ENCODE measurements at regions not wholly inside any gene's neighbourhood (a gene's known extent, or its start where the extent isn't known, plus 50 kb on each side); places are given as distances from the start of the nearest gene placed in this dataset.

DNA sequence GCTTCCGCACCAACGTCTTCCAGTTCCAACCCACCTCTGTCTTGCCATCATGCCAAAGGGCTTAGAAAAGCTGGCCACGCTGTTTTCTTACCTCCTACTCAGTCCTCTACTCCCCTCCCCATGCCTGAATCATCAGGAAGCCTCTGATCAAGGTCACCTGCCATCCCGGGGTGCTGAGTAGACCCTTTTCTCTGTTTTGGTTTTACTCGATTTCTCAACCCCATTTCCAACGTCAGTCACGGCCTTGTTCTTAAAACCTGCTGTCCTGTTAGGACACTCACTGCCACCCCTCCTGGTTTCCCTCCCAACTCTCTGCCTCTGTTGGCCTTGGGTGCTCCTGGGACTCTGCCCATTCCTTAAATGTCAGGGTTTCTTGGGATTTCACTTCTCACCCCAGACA is 350.1 kb downstream of the FOXO1 start:
- Histone ChIP-seq H3K4me3 (ENCODE audit: low read length) (no peak overlapping the region), H3K79me2 (ENCODE audit: control insufficient read depth, low read length) (no peaks in the 10 kb centered on the region), H3K9me2 (replicated peaks; ENCODE audit: control insufficient read depth, low read length) (no peaks in the 10 kb centered on the region), H3K4me1 (ENCODE audit: control insufficient read depth, low read length) (peaks cover 27% of the 10 kb centered on the region), H3F3A (ENCODE audit: control insufficient read depth, insufficient read depth) (no peaks in the 10 kb centered on the region), H3K36me3 (ENCODE audit: control insufficient read depth, low read length) (no peaks in the 10 kb centered on the region), H3K9me3 (ENCODE audit: control insufficient read depth, insufficient read depth, low read length) (no peaks in the 10 kb centered on the region), H3K27ac (ENCODE audit: low read depth, low read length) (no peak overlapping the region), H3K4me2 (ENCODE audit: low read length) (no peak overlapping the region), H4K20me1 (ENCODE audit: control insufficient read depth, insufficient read depth, low read depth, low read length) (no peaks in the 10 kb centered on the region), H3K27me3 (ENCODE audit: control insufficient read depth, low read length) (peaks cover 31% of the 10 kb centered on the region)
- no peak for TF ChIP-seq EZH2phosphoT487 (IDR thresholded peaks at IDR 0.05; ENCODE audit: borderline replicate concordance, low read length)
- TF ChIP-seq, protein P1, sequence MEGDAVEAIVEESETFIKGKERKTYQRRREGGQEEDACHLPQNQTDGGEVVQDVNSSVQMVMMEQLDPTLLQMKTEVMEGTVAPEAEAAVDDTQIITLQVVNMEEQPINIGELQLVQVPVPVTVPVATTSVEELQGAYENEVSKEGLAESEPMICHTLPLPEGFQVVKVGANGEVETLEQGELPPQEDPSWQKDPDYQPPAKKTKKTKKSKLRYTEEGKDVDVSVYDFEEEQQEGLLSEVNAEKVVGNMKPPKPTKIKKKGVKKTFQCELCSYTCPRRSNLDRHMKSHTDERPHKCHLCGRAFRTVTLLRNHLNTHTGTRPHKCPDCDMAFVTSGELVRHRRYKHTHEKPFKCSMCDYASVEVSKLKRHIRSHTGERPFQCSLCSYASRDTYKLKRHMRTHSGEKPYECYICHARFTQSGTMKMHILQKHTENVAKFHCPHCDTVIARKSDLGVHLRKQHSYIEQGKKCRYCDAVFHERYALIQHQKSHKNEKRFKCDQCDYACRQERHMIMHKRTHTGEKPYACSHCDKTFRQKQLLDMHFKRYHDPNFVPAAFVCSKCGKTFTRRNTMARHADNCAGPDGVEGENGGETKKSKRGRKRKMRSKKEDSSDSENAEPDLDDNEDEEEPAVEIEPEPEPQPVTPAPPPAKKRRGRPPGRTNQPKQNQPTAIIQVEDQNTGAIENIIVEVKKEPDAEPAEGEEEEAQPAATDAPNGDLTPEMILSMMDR (IDR thresholded peaks at IDR 0.05; ENCODE audit: low read depth, low read length, poor library complexity, severe bottlenecking), result no peak

DNA sequence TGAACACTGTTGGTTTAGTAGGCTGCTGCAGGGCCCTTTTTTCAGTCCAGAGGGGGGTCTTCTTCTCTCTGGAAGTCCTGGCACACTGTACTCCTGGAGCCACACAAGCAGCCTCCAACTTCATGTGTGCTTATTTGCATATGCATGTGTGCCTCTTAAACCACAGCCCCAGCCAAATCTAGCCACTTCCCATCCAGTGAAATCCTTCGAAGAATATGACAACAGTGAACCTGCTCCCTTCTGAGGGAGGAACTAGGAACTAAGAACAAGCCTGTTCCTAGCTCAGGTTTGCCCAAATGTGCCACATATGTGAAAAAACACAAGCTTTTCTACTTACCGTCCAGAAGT is 348.5 kb downstream of the FOXO1 start:
- peaks cover 27% of the 10 kb centered on the region for H3K4me1 ChIP-seq (ENCODE audit: control insufficient read depth, low read length)
- H4K20me1 ChIP-seq (ENCODE audit: control insufficient read depth, insufficient read depth, low read depth, low read length), result no peaks in the 10 kb centered on the region
- H3K9me3 ChIP-seq (ENCODE audit: control insufficient read depth, insufficient read depth, low read length), result no peaks in the 10 kb centered on the region
- H3K27me3 ChIP-seq (ENCODE audit: control insufficient read depth, low read length), result peaks cover 31% of the 10 kb centered on the region
- H3K27ac ChIP-seq (ENCODE audit: low read depth, low read length), result no peak overlapping the region
- H3K79me2 ChIP-seq (ENCODE audit: control insufficient read depth, low read length), result no peaks in the 10 kb centered on the region
- no peaks in the 10 kb centered on the region for H3F3A ChIP-seq (ENCODE audit: control insufficient read depth, insufficient read depth)
- peak overlapping the region; percentile 9; the same call in 1 of the 2 replicates for H3K4me3 ChIP-seq (ENCODE audit: low read length)
- H3K4me2 ChIP-seq (ENCODE audit: low read length), result peak overlapping the region; percentile 43
- no peaks in the 10 kb centered on the region for H3K9me2 ChIP-seq (replicated peaks; ENCODE audit: control insufficient read depth, low read length)
- H3K36me3 ChIP-seq (ENCODE audit: control insufficient read depth, low read length), result no peaks in the 10 kb centered on the region
- TF ChIP-seq EZH2phosphoT487 (IDR thresholded peaks at IDR 0.05; ENCODE audit: borderline replicate concordance, low read length), result no peak
- TF ChIP-seq, protein P1 (IDR thresholded peaks at IDR 0.05; ENCODE audit: low read depth, low read length, poor library complexity, severe bottlenecking), result no peak

DNA sequence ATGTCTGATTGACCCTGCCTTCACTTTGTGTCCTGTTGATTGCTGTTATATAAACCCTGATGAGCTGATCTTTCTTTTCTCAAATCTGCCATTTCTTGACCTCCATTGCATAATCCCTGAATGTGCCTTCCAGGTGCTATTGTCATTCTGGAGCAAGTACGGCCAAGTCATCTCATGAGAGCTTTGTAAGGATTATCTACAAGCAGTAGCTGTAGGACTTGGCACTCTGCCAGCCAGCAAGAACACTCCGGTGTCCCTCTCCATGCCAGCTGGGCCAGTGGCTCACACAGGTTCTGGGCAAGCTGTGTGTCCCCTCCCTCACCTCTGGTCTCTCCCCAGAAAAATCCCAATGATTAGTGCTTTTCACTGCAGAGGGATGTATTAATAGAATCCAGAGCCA is 348.1 kb downstream of the FOXO1 start:
- Histone ChIP-seq H3K4me3 (ENCODE audit: low read length) (0 out of 2 replicates have a peak overlapping the region, but pooled peaks have one; percentile 9), H3K4me2 (ENCODE audit: low read length) (peak overlapping the region; percentile 43), H3K27me3 (ENCODE audit: control insufficient read depth, low read length) (peaks cover 31% of the 10 kb centered on the region), H3K79me2 (ENCODE audit: control insufficient read depth, low read length) (no peaks in the 10 kb centered on the region), H3K27ac (ENCODE audit: low read depth, low read length) (no peak overlapping the region), H3K4me1 (ENCODE audit: control insufficient read depth, low read length) (peaks cover 27% of the 10 kb centered on the region), H3K9me3 (ENCODE audit: control insufficient read depth, insufficient read depth, low read length) (no peaks in the 10 kb centered on the region), H3K36me3 (ENCODE audit: control insufficient read depth, low read length) (no peaks in the 10 kb centered on the region), H4K20me1 (ENCODE audit: control insufficient read depth, insufficient read depth, low read depth, low read length) (no peaks in the 10 kb centered on the region), H3F3A (ENCODE audit: control insufficient read depth, insufficient read depth) (no peaks in the 10 kb centered on the region), H3K9me2 (replicated peaks; ENCODE audit: control insufficient read depth, low read length) (no peaks in the 10 kb centered on the region)
- TF ChIP-seq, protein P1 (IDR thresholded peaks at IDR 0.05; ENCODE audit: low read depth, low read length, poor library complexity, severe bottlenecking), result no peak
- TF ChIP-seq EZH2phosphoT487 (IDR thresholded peaks at IDR 0.05; ENCODE audit: borderline replicate concordance, low read length), result no peak
